Neural cell (in vitro differentiated cells): ENCODE measurements at regions not wholly inside any gene's neighbourhood (a gene's known extent, or its start where the extent isn't known, plus 50 kb on each side); places are given as distances from the start of the nearest gene placed in this dataset.

Source experiments
- H2AFZ ChIP-seq: fragments of 200-600, 300-800 bp; sonication (generic), shearing (Covaris generic); 2 replicates; pipeline ENCODE4 v1.6.0; 2014; ENCODE audit warnings: low read depth, mild to moderate bottlenecking, antibody characterized with exemption, low read length, moderate library complexity
- H3F3A ChIP-seq: fragments of 200-600 bp; shearing (Covaris generic); 2 replicates; pipeline ENCODE4 v1.6.1; 2016; ENCODE audit warnings: mild to moderate bottlenecking, moderate library complexity, mixed read lengths, antibody characterized with exemption, low read length; ENCODE audit not compliant: insufficient read depth, poor library complexity, severe bottlenecking
- H3K27ac ChIP-seq: fragments of 200-600, 300-800 bp; sonication (generic), shearing (Covaris generic); 2 replicates; pipeline ENCODE4 v1.5.1; 2014; ENCODE audit warnings: mild to moderate bottlenecking, low read length, moderate library complexity
- H3K27me3 ChIP-seq: fragments of 300-800, 200-600 bp; sonication (generic), shearing (Covaris generic); 2 replicates; pipeline ENCODE4 v1.6.0; 2014; ENCODE audit warnings: mild to moderate bottlenecking, low read depth, low read length, moderate library complexity; ENCODE audit not compliant: insufficient read depth
- H3K36me3 ChIP-seq: fragments of 300-800, 200-600 bp; sonication (generic), shearing (Covaris generic); 2 replicates; pipeline ENCODE4 v1.5.1; 2014; ENCODE audit warnings: mild to moderate bottlenecking, antibody characterized with exemption, low read length, moderate library complexity; ENCODE audit not compliant: insufficient read depth
- H3K4me2 ChIP-seq: fragments of 300-800, 200-600 bp; sonication (generic), shearing (Covaris generic); 2 replicates; pipeline ENCODE4 v1.6.0; 2014; ENCODE audit warnings: mild to moderate bottlenecking, low read length
- H3K4me3 ChIP-seq: fragments of 300-800, 200-600 bp; sonication (generic), shearing (Covaris generic); 2 replicates; pipeline ENCODE4 v1.5.1; 2014; ENCODE audit warnings: mild to moderate bottlenecking, low read length, moderate library complexity
- H3K79me2 ChIP-seq: fragments of 200-600 bp; shearing (Covaris generic); replicated peaks from 2 replicates; pipeline ENCODE4 v1.6.0; 2014; ENCODE audit warnings: mild to moderate bottlenecking, low read length, moderate library complexity; ENCODE audit not compliant: insufficient read depth
- H3K9ac ChIP-seq: fragments of 300-800, 200-600 bp; sonication (generic), shearing (Covaris generic); 2 replicates; pipeline ENCODE4 v1.6.1; 2016; ENCODE audit warnings: mild to moderate bottlenecking, low read length, mixed read lengths
- H3K9me2 ChIP-seq: fragments of 200-600 bp; shearing (Covaris generic); 2 replicates; pipeline ENCODE4 v1.6.1; 2016; ENCODE audit warnings: mild to moderate bottlenecking, low read length, mixed read lengths; ENCODE audit not compliant: insufficient read depth
- H3K9me3 ChIP-seq: fragments of 200-600, 300-800 bp; sonication (generic), shearing (Covaris generic); 2 replicates; pipeline ENCODE4 v1.6.1; 2016; ENCODE audit warnings: mild to moderate bottlenecking, mixed run types, low read length, moderate library complexity, mixed read lengths
- H4K20me1 ChIP-seq: fragments of 200-600 bp; shearing (Covaris generic); 2 replicates; pipeline ENCODE4 v1.6.1; 2016; ENCODE audit warnings: mild to moderate bottlenecking, mixed run types; ENCODE audit not compliant: insufficient read depth
- CTCF ChIP-seq: fragments of 450-650 bp; IDR thresholded peaks from 2 replicates; pipeline ENCODE4 v1.5.1; 2014; ENCODE audit warnings: antibody characterized with exemption, mild to moderate bottlenecking, moderate library complexity; ENCODE audit not compliant: poor library complexity, severe bottlenecking
- EP300 ChIP-seq: fragments of 450-650 bp; conservative IDR thresholded peaks from 2 replicates; pipeline ENCODE4 v1.6.1; 2014; ENCODE audit warnings: antibody characterized with exemption, mild to moderate bottlenecking, moderate library complexity; ENCODE audit not compliant: poor library complexity, severe bottlenecking
- EZH2 ChIP-seq: fragments of 200-600, 300-800 bp; shearing (Covaris generic), sonication (generic); IDR thresholded peaks from 2 replicates; pipeline ENCODE4 v1.6.1; 2014; ENCODE audit warnings: antibody characterized with exemption, low read length, borderline replicate concordance, mild to moderate bottlenecking; ENCODE audit not compliant: insufficient read depth, poor library complexity, severe bottlenecking
- MXI1 ChIP-seq: fragments of 450-650 bp; conservative IDR thresholded peaks from 2 replicates; pipeline ENCODE4 v1.6.1; 2014; ENCODE audit warnings: antibody characterized with exemption, mild to moderate bottlenecking; ENCODE audit not compliant: poor library complexity, severe bottlenecking
- POLR2AphosphoS5 ChIP-seq: IDR thresholded peaks from 2 replicates; pipeline ENCODE4 v1.6.1; 2012
- RAD21 ChIP-seq: fragments of 450-650 bp; conservative IDR thresholded peaks from 2 replicates; pipeline ENCODE4 v1.6.1; 2014; ENCODE audit warnings: antibody characterized with exemption, mild to moderate bottlenecking, moderate library complexity
- REST ChIP-seq: IDR thresholded peaks from 2 replicates; pipeline ENCODE4 v1.6.1; 2012; ENCODE audit warnings: borderline replicate concordance
- SMC3 ChIP-seq: fragments of 450-650 bp; conservative IDR thresholded peaks from 2 replicates; pipeline ENCODE4 v1.6.1; 2014; ENCODE audit warnings: antibody characterized with exemption, mild to moderate bottlenecking, moderate library complexity; ENCODE audit not compliant: poor library complexity
- TAF1 ChIP-seq: IDR thresholded peaks from 2 replicates; pipeline ENCODE4 v1.6.1; 2012; ENCODE audit warnings: low read depth

- Histone ChIP-seq H3K9me2 (no peaks in the 10 kb centered on the region), H2AFZ (no peak overlapping the region)
Observed at GRCh38 chr7:131890176-131890575, 333.7 kb upstream of the PODXL start.

GRCh38 chr7:131889572-131890150 lies 333.2 kb upstream of the PODXL start:
- H3K4me2 ChIP-seq, result no peak overlapping the region
- no peak for TF ChIP-seq RAD21
- no peak for TF ChIP-seq CTCF
- no peak for TF ChIP-seq EZH2
- TF ChIP-seq MXI1, result no peak
- no peak for TF ChIP-seq TAF1
- no peak for TF ChIP-seq SMC3
- TF ChIP-seq POLR2AphosphoS5, result no peak
- TF ChIP-seq REST, result no peak
- no peak for TF ChIP-seq EP300

More at GRCh38 chr7:131890176-131890575, 333.7 kb upstream of the PODXL start:
- H3K79me2 ChIP-seq, result no peaks in the 10 kb centered on the region
- H3F3A ChIP-seq, result no peaks in the 10 kb centered on the region
- H3K9ac ChIP-seq, result no peak overlapping the region
- H3K4me3 ChIP-seq, result no peak overlapping the region
- no peaks in the 10 kb centered on the region for H4K20me1 ChIP-seq
- H3K27me3 ChIP-seq, result peaks cover 2% of the 10 kb centered on the region
- TF ChIP-seq TAF1, result no peak
- no peak for TF ChIP-seq POLR2AphosphoS5
- TF ChIP-seq EZH2, result no peak
- TF ChIP-seq RAD21, result no peak
- TF ChIP-seq MXI1, result no peak
- no peaks in the 10 kb centered on the region for H3K36me3 ChIP-seq
- H3K9me3 ChIP-seq, result peaks cover 6% of the 10 kb centered on the region
- no peak overlapping the region for H3K4me2 ChIP-seq
- H3K27ac ChIP-seq, result no peak overlapping the region

GRCh38 chr7:131883769-131884168 lies 327.3 kb upstream of the PODXL start:
- TF ChIP-seq TAF1 (no peak), REST (no peak), EZH2 (no peak), CTCF (no peak), POLR2AphosphoS5 (no peak)
- H3K27me3 ChIP-seq, result no peaks in the 10 kb centered on the region
- no peaks in the 10 kb centered on the region for H3K9me2 ChIP-seq
- H3K36me3 ChIP-seq, result no peaks in the 10 kb centered on the region
- no peak overlapping the region for H3K4me3 ChIP-seq
- no peaks in the 10 kb centered on the region for H3F3A ChIP-seq
- H3K27ac ChIP-seq, result no peak overlapping the region
- H4K20me1 ChIP-seq, result no peaks in the 10 kb centered on the region
- no peak overlapping the region for H3K9ac ChIP-seq
- H2AFZ ChIP-seq, result no peak overlapping the region
- H3K79me2 ChIP-seq, result no peaks in the 10 kb centered on the region
- no peak overlapping the region for H3K4me2 ChIP-seq
- peaks cover 6% of the 10 kb centered on the region for H3K9me3 ChIP-seq

More at GRCh38 chr7:131889572-131890150, 333.2 kb upstream of the PODXL start:
- Histone ChIP-seq H3K36me3 (no peaks in the 10 kb centered on the region), H3K4me3 (no peak overlapping the region), H3K9me2 (no peaks in the 10 kb centered on the region), H2AFZ (no peak overlapping the region), H3K27ac (no peak overlapping the region), H3K9me3 (peaks cover 6% of the 10 kb centered on the region), H3K9ac (no peak overlapping the region), H3F3A (no peaks in the 10 kb centered on the region), H3K79me2 (no peaks in the 10 kb centered on the region), H3K27me3 (peaks cover 2% of the 10 kb centered on the region), H4K20me1 (no peaks in the 10 kb centered on the region)
